IMR-90 (cell line): ENCODE measurements at regions not wholly inside any gene's neighbourhood (a gene's known extent, or its start where the extent isn't known, plus 50 kb on each side); places are given as distances from the start of the nearest gene placed in this dataset.

Source experiments
- CEBPB ChIP-seq: IDR thresholded peaks from 2 replicates; pipeline ENCODE4 v1.6.1; 2012; ENCODE audit warnings: low read depth, low read length, improper control_type of control experiment
- CTCF ChIP-seq: conservative IDR thresholded peaks from 2 replicates; pipeline ENCODE4 v1.5.1; 2012; ENCODE audit warnings: mild to moderate bottlenecking, low read depth, low read length, improper control_type of control experiment
- MAZ ChIP-seq: IDR thresholded peaks from 2 replicates; pipeline ENCODE4 v1.6.1; 2012; ENCODE audit warnings: low read depth, mild to moderate bottlenecking, low read length, improper control_type of control experiment, moderate library complexity, borderline replicate concordance
- MXI1 ChIP-seq: IDR thresholded peaks from 2 replicates; pipeline ENCODE4 v1.6.1; 2012; ENCODE audit warnings: low read depth, mild to moderate bottlenecking, low read length, moderate library complexity, borderline replicate concordance
- RAD21 ChIP-seq: IDR thresholded peaks from 2 replicates; pipeline ENCODE4 v1.6.1; 2012; ENCODE audit warnings: low read length, improper control_type of control experiment
- SMC3 ChIP-seq: fragments of 150-350 bp; IDR thresholded peaks from 2 replicates; pipeline ENCODE4 v1.6.1; 2016; ENCODE audit warnings: low read depth, mild to moderate bottlenecking, antibody characterized with exemption, low read length, moderate library complexity

GRCh38 chr1:218558271-218558810 lies 213.2 kb downstream of the TGFB2 start:
- TF ChIP-seq CEBPB (no peak), MAZ (no peak), MXI1 (no peak), CTCF (no peak), RAD21 (no peak), SMC3 (no peak)
